ENCODE measurements at regions not wholly inside any gene's neighbourhood (a gene's known extent, or its start where the extent isn't known, plus 50 kb on each side); places are given as distances from the start of the nearest gene placed in this dataset.

GRCh38 chr6:8223678-8224077, 121.3 kb upstream of the EEF1E1 start:
- TF ChIP-seq POLR2A (IDR thresholded peaks at IDR 0.05; ENCODE audit: low read depth, low read length) (no peak), SPI1 (IDR thresholded peaks at IDR 0.05; ENCODE audit: low read depth, low read length) (no peak)
